ENCODE measurements at regions not wholly inside any gene's neighbourhood (a gene's known extent, or its start where the extent isn't known, plus 50 kb on each side); places are given as distances from the start of the nearest gene placed in this dataset.

DNA sequence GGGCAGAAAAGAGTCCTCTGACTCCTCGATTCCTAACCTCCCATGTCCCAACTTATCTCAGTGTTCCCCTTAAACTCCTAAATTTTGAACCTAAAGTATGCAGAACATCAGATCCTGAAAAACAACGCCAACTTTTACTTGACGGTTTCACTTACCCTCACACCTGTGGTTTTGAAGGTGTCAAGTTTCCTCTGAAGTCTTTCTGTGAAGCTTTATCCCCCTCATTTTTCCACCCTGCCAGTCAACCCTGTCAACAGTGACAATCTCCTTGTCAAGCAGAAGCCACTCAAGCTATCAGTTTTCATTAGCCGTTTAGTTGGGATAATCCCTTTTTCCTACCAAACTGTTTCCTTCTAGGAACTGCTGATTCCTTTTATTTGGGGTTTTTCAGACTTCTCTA is 245.4 kb upstream of the PREP start:
- Mint-ChIP-seq H3K27me3 (ENCODE audit: low read depth in 3 of 3) (peaks cover 0 to 5% (median under 1%) of the 10 kb centered on the region in 3 donors), H3K36me3 (no peaks in the 10 kb centered on the region), H3K4me3 (no peak overlapping the region), H3K4me1 (peaks cover 9% of the 10 kb centered on the region), H3K9me3 (peaks cover 0 to 2% (median 0%) of the 10 kb centered on the region in 7 donors), H3K27ac (no peak overlapping the region)
- Histone ChIP-seq H2AFZ (ENCODE audit: insufficient read depth, low read depth, low read length, poor library complexity, severe bottlenecking) (no peak overlapping the region), H3K4me1 (ENCODE audit: control insufficient read depth in 1 of 2, insufficient read depth in 2 of 2, low read length in 2 of 2) (peaks cover 4 to 7% of the 10 kb centered on the region in 2 donors), H3K79me2 (ENCODE audit: insufficient read depth, low read length) (no peaks in the 10 kb centered on the region), H4K20me1 (ENCODE audit: insufficient read depth, low read length) (no peaks in the 10 kb centered on the region), H3K4me3 (replicated peaks in 1 of 3; ENCODE audit: low read depth in 2 of 3, low read length in 3 of 3) (no peak overlapping the region), H3K36me3 (replicated peaks in 1 of 2; ENCODE audit: control insufficient read depth in 1 of 2, insufficient read depth in 2 of 2, low read length in 2 of 2) (no peaks in the 10 kb centered on the region), H3K27ac (ENCODE audit: low read depth in 1 of 2, low read length in 2 of 2) (no peak overlapping the region), H3K27me3 (ENCODE audit: control insufficient read depth in 2 of 2, insufficient read depth in 2 of 2, low read length in 2 of 2) (no peaks in the 10 kb centered on the region), H3K4me2 (replicated peaks; ENCODE audit: extremely low read depth, low read length, poor library complexity, severe bottlenecking) (no peak overlapping the region), H3K9ac (ENCODE audit: insufficient read depth, low read length, poor library complexity, severe bottlenecking) (no peak overlapping the region), H3K9me3 (replicated peaks in 1 of 2; ENCODE audit: control insufficient read depth in 1 of 2, insufficient read depth in 1 of 2, low read length in 2 of 2) (no peaks in the 10 kb centered on the region)
- intact Hi-C loops (cut with micrococcal nuclease) = no loop called here
- TF ChIP-seq CTCF (IDR thresholded peaks at IDR 0.05) = no peak
- no CpG with 5 or more reads among the region's 4 CpGs for WGBS (ENCODE audit: insufficient coverage)
- DNase-seq = no peak

DNA sequence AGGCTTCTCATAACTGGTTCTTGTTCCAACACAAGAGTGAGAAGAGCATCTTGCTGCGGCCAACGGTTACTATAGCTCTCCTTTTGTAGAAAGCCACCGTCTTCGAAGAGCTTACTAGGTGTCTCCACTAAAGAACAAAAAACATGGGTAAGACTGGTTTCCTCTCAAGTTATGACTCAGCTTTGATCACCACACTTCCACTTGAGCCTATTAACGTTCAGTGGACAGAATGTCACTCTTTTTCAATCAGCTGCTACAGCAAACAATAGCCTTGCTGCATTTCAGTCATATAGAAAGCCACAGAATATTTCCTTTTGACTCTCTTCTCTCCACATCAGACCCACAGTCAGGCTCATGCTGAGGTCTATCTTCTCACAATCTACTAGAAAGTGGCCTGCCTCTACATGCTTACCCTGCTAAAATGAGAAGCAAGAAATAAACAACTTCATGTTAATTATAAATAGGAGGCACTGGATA is 243.5 kb upstream of the PREP start:
- Histone ChIP-seq H3K27me3 (ENCODE audit: control insufficient read depth in 2 of 2, insufficient read depth in 2 of 2, low read length in 2 of 2) (no peaks in the 10 kb centered on the region), H3K9ac (ENCODE audit: insufficient read depth, low read length, poor library complexity, severe bottlenecking) (no peak overlapping the region), H2AFZ (ENCODE audit: insufficient read depth, low read depth, low read length, poor library complexity, severe bottlenecking) (no peak overlapping the region), H3K27ac (ENCODE audit: low read depth in 1 of 2, low read length in 2 of 2) (no peak overlapping the region), H3K9me3 (replicated peaks in 1 of 2; ENCODE audit: control insufficient read depth in 1 of 2, insufficient read depth in 1 of 2, low read length in 2 of 2) (no peaks in the 10 kb centered on the region), H3K36me3 (replicated peaks in 1 of 2; ENCODE audit: control insufficient read depth in 1 of 2, insufficient read depth in 2 of 2, low read length in 2 of 2) (no peaks in the 10 kb centered on the region), H3K4me3 (replicated peaks in 1 of 3; ENCODE audit: low read depth in 2 of 3, low read length in 3 of 3) (no peak overlapping the region), H4K20me1 (ENCODE audit: insufficient read depth, low read length) (no peaks in the 10 kb centered on the region), H3K4me2 (replicated peaks; ENCODE audit: extremely low read depth, low read length, poor library complexity, severe bottlenecking) (no peak overlapping the region), H3K4me1 (ENCODE audit: control insufficient read depth in 1 of 2, insufficient read depth in 2 of 2, low read length in 2 of 2) (peaks cover 4 to 7% of the 10 kb centered on the region in 2 donors), H3K79me2 (ENCODE audit: insufficient read depth, low read length) (no peaks in the 10 kb centered on the region)
- no peak for TF ChIP-seq CTCF (IDR thresholded peaks at IDR 0.05)
- Mint-ChIP-seq H3K27ac (no peak overlapping the region), H3K36me3 (no peaks in the 10 kb centered on the region), H3K4me1 (peaks cover 9% of the 10 kb centered on the region), H3K27me3 (ENCODE audit: low read depth in 3 of 3) (peaks cover 0 to 5% (median 2%) of the 10 kb centered on the region in 3 donors), H3K9me3 (peaks cover 0 to 2% (median 0%) of the 10 kb centered on the region in 7 donors), H3K4me3 (no peak overlapping the region)
- WGBS (ENCODE audit: insufficient coverage) = 70% methylated on average over 5 of the region's 5 CpGs
- intact Hi-C loops (cut with micrococcal nuclease) = no loop called here
- peak; percentile 1 to 16 (median 3) for DNase-seq
